IMR-90 (cell line): ENCODE measurements at regions not wholly inside any gene's neighbourhood (a gene's known extent, or its start where the extent isn't known, plus 50 kb on each side); places are given as distances from the start of the nearest gene placed in this dataset.

Experiments used
- ATAC-seq: fragments of 200-7000 bp; cut with Tn5 transposase; 2 replicates; pipeline ENCODE4 v1.9.1; 2020; ENCODE audit warnings: low read depth, mild to moderate bottlenecking, moderate library complexity
- BruUV-seq: library from RNA; stranded (reverse); fragments of 400-500 nt; replicated peaks from 2 replicates; lab custom pipeline; 2021; lab: Mats Ljungman, UMichigan
- CTCF ChIA-PET: fragments of 300-600 bp; formaldehyde crosslinking; extraction: SDS; loops from one replicate; lab custom pipeline; 2021; ENCODE audit warnings: antibody characterized with exemption; lab: Yijun Ruan, JAX
- POLR2A ChIA-PET: fragments of 300-600 bp; sonication (Branson Sonifier 250); formaldehyde crosslinking; loops from one replicate; lab custom pipeline; 2022; ENCODE audit warnings: antibody characterized with exemption; ENCODE audit not compliant: unreplicated experiment; lab: Charles Lee
- DNase-seq: peaks from one replicate; pipeline ENCODE4 v3.0.0; 2013
- H2AFZ ChIP-seq: replicated peaks from 2 replicates; pipeline ENCODE3; 2013; ENCODE audit warnings: low read length, mild to moderate bottlenecking; ENCODE audit not compliant: poor library complexity
- H2AK5ac ChIP-seq: 2 replicates; pipeline ENCODE4 v1.6.1; 2013; ENCODE audit warnings: low read depth, low read length, inconsistent platforms
- H2AK9ac ChIP-seq: replicated peaks from 2 replicates; pipeline ENCODE3; 2013; ENCODE audit warnings: mild to moderate bottlenecking, low read depth, low read length, moderate library complexity; ENCODE audit not compliant: poor library complexity
- H2BK120ac ChIP-seq: 2 replicates; pipeline ENCODE4 v1.6.1; 2013; ENCODE audit warnings: low read depth, low read length, inconsistent platforms
- H2BK15ac ChIP-seq: 3 replicates; pipeline ENCODE4 v1.6.1; 2013; ENCODE audit warnings: low read depth, low read length, inconsistent platforms
- H2BK20ac ChIP-seq: 2 replicates; pipeline ENCODE4 v1.6.1; 2013; ENCODE audit warnings: low read depth, mild to moderate bottlenecking, inconsistent platforms, low read length, moderate library complexity
- H2BK5ac ChIP-seq: 2 replicates; pipeline ENCODE4 v1.6.1; 2013; ENCODE audit warnings: mild to moderate bottlenecking, low read depth, low read length, inconsistent platforms; ENCODE audit not compliant: poor library complexity, severe bottlenecking
- H3K14ac ChIP-seq: replicated peaks from 2 replicates; pipeline ENCODE4 v1.6.1; 2013; ENCODE audit warnings: low read depth, low read length, inconsistent platforms
- H3K18ac ChIP-seq: 2 replicates; pipeline ENCODE4 v1.6.1; 2013; ENCODE audit warnings: low read depth, low read length, control low read depth
- H3K23ac ChIP-seq: 2 replicates; pipeline ENCODE4 v1.6.1; 2013; ENCODE audit warnings: low read depth, low read length, inconsistent platforms
- H3K27ac ChIP-seq: 2 replicates; pipeline ENCODE4 v1.5.1; 2013; ENCODE audit warnings: mild to moderate bottlenecking, control low read depth, low read length; ENCODE audit not compliant: insufficient read depth
- H3K27me3 ChIP-seq: 2 replicates; pipeline ENCODE4 v1.6.1; 2013; ENCODE audit warnings: low read length; ENCODE audit not compliant: control insufficient read depth, insufficient read depth
- H3K36me3 ChIP-seq: 2 replicates; pipeline ENCODE4 v1.6.1; 2013; ENCODE audit warnings: low read length, mixed read lengths; ENCODE audit not compliant: control insufficient read depth, insufficient read depth
- H3K4ac ChIP-seq: 2 replicates; pipeline ENCODE4 v1.6.1; 2013; ENCODE audit warnings: low read depth, low read length, inconsistent platforms
- H3K4me1 ChIP-seq: 2 replicates; pipeline ENCODE4 v1.6.1; 2013; ENCODE audit warnings: low read length, mixed read lengths; ENCODE audit not compliant: control insufficient read depth, insufficient read depth
- H3K4me2 ChIP-seq: 2 replicates; pipeline ENCODE4 v1.6.1; 2013; ENCODE audit warnings: low read depth, mild to moderate bottlenecking, control low read depth, low read length, moderate library complexity
- H3K4me3 ChIP-seq: 2 replicates; pipeline ENCODE4 v1.5.1; 2013; ENCODE audit warnings: low read depth, mild to moderate bottlenecking, control low read depth, low read length, moderate library complexity; ENCODE audit not compliant: insufficient read depth
- H3K56ac ChIP-seq: 2 replicates; pipeline ENCODE4 v1.6.1; 2013; ENCODE audit warnings: low read length, inconsistent platforms; ENCODE audit not compliant: insufficient read depth; ENCODE audit errors: extremely low read depth
- H3K79me1 ChIP-seq, 2 experiments: 2 replicates each; pipeline ENCODE4 v1.6.1; 2013; ENCODE audit warnings: low read length in 2 of 2, inconsistent platforms in 1 of 2, low read depth in 1 of 2
- H3K9ac ChIP-seq: 2 replicates; pipeline ENCODE4 v1.6.1; 2013; ENCODE audit warnings: low read depth, low read length, control low read depth
- H3K9me1 ChIP-seq: 2 replicates; pipeline ENCODE4 v1.6.1; 2013; ENCODE audit warnings: low read length, inconsistent platforms; ENCODE audit not compliant: insufficient read depth
- H3K9me3 ChIP-seq: 2 replicates; pipeline ENCODE4 v1.6.1; 2013; ENCODE audit warnings: low read length; ENCODE audit not compliant: control insufficient read depth, insufficient read depth
- H4K20me1 ChIP-seq: 2 replicates; pipeline ENCODE4 v1.6.1; 2013; ENCODE audit warnings: low read length, inconsistent platforms; ENCODE audit not compliant: insufficient read depth
- H4K5ac ChIP-seq: 2 replicates; pipeline ENCODE4 v1.6.1; 2013; ENCODE audit warnings: mild to moderate bottlenecking, low read depth, low read length, control low read depth
- H4K8ac ChIP-seq, 2 experiments: 2 replicates each; pipeline ENCODE4 v1.6.1; 2013; ENCODE audit warnings: low read depth in 2 of 2, low read length in 2 of 2, control low read depth in 1 of 2, inconsistent platforms in 1 of 2
- H4K91ac ChIP-seq: 2 replicates; pipeline ENCODE4 v1.6.1; 2013; ENCODE audit warnings: low read depth, low read length, inconsistent platforms; ENCODE audit not compliant: insufficient read depth
- BHLHE40 ChIP-seq: fragments of 150-350 bp; IDR thresholded peaks from 2 replicates; pipeline ENCODE4 v1.6.1; 2016; ENCODE audit warnings: mild to moderate bottlenecking, low read depth, low read length
- CEBPB ChIP-seq: IDR thresholded peaks from 2 replicates; pipeline ENCODE4 v1.6.1; 2012; ENCODE audit warnings: low read depth, low read length, improper control_type of control experiment
- CHD1 ChIP-seq: IDR thresholded peaks from 2 replicates; pipeline ENCODE4 v1.6.1; 2012; ENCODE audit warnings: low read depth, low read length, improper control_type of control experiment
- FOS ChIP-seq: fragments of 150-350 bp; IDR thresholded peaks from 2 replicates; pipeline ENCODE4 v1.6.1; 2016; ENCODE audit warnings: low read depth, low read length
- MAFK ChIP-seq: IDR thresholded peaks from 2 replicates; pipeline ENCODE4 v1.6.1; 2012; ENCODE audit warnings: low read depth, low read length, improper control_type of control experiment
- MAZ ChIP-seq: IDR thresholded peaks from 2 replicates; pipeline ENCODE4 v1.6.1; 2012; ENCODE audit warnings: low read depth, mild to moderate bottlenecking, low read length, improper control_type of control experiment, moderate library complexity, borderline replicate concordance
- NFE2L2 ChIP-seq: fragments of 150-350 bp; IDR thresholded peaks from 2 replicates; pipeline ENCODE4 v1.6.1; 2016; ENCODE audit warnings: low read depth, mild to moderate bottlenecking, low read length
- POLR2A ChIP-seq: IDR thresholded peaks from 2 replicates; pipeline ENCODE4 v1.6.1; 2012; ENCODE audit warnings: mild to moderate bottlenecking, low read depth, low read length
- RCOR1 ChIP-seq: IDR thresholded peaks from 2 replicates; pipeline ENCODE4 v1.6.1; 2012; ENCODE audit warnings: mild to moderate bottlenecking, low read length, improper control_type of control experiment; ENCODE audit not compliant: insufficient replicate concordance
- RFX5 ChIP-seq: IDR thresholded peaks from 2 replicates; pipeline ENCODE4 v1.8.0; 2012; ENCODE audit warnings: low read depth, mild to moderate bottlenecking, low read length, moderate library complexity
- SMC3 ChIP-seq: fragments of 150-350 bp; IDR thresholded peaks from 2 replicates; pipeline ENCODE4 v1.6.1; 2016; ENCODE audit warnings: low read depth, mild to moderate bottlenecking, antibody characterized with exemption, low read length, moderate library complexity
- WGBS, 2 experiments: methylation state at CpG; one replicate each; pipeline versions ENCODE4 v1.1.5 to v1.1.7; 2013; ENCODE audit warnings: missing lambda C conversion rate in 2 of 2; ENCODE audit not compliant: insufficient read length in 1 of 2; ENCODE audit errors: extremely low coverage in 2 of 2; 5-methylcytosine and 5-hydroxymethylcytosine counted together
- dilution Hi-C: fragments of 300-500 bp; cut with HindIII; formaldehyde crosslinking; loops from one replicate; pipeline ENCODE4 v1.14.3; 2018; ENCODE audit warnings: low sequenced_read_pairs; ENCODE audit not compliant: unreplicated experiment
- in situ Hi-C: fragments of 300-500 bp; cut with MboI; formaldehyde crosslinking; loops from 3 replicates; pipeline ENCODE4 v1.14.3; 2019; ENCODE audit warnings: low sequenced_read_pairs, inconsistent platforms, mixed read lengths
- intact Hi-C: fragments of 100-400 bp; cut with micrococcal nuclease; formaldehyde crosslinking; loops from 2 replicates; pipeline ENCODE4 v1.10.0; 2022
- TF ChIP-seq, protein P1 (sequence below): conservative IDR thresholded peaks from 2 replicates; pipeline ENCODE4 v1.5.1; 2012; ENCODE audit warnings: mild to moderate bottlenecking, low read depth, low read length, improper control_type of control experiment
- TF ChIP-seq, protein P2 (sequence below): fragments of 150-350 bp; IDR thresholded peaks from 2 replicates; pipeline ENCODE4 v1.6.1; 2016; ENCODE audit warnings: low read depth, mild to moderate bottlenecking, low read length, moderate library complexity, borderline replicate concordance

DNA sequence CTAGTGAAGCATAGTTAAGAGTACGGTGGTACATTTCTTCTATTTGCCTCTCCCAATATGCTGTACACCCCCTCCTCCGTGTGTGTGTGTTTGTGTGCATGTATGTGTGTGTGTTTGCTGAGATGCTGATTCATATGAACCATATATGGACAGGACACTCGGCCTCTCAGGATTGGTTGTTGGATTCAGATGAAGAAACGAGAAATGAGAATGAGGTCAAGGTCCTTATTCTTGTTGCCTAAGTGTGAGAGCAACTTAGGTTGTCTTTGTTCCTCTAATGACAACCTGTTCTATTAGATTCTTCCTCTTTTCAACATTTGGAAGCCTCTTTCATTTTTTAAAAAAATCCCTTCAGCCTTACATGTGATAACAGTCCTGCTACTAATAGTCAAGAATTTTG lies 1387.6 kb downstream of the STIM2 start:
- no peak overlapping the region for H3K23ac ChIP-seq
- H3K9me3 ChIP-seq: no peaks in the 10 kb centered on the region
- H3K27me3 ChIP-seq: no peaks in the 10 kb centered on the region
- intact Hi-C loops: no loop called here
- no peak overlapping the region for H3K14ac ChIP-seq
- H3K4ac ChIP-seq: no peak overlapping the region
- no peak overlapping the region for H3K56ac ChIP-seq
- H2AK9ac ChIP-seq: no peak overlapping the region
- ATAC-seq (no peak), DNase-seq (no peak)
- H4K91ac ChIP-seq: no peak overlapping the region
- H2BK5ac ChIP-seq: no peak overlapping the region
- in situ Hi-C loops: no loop called here
- H2AK5ac ChIP-seq: no peak overlapping the region
- no peak overlapping the region for H2BK15ac ChIP-seq
- no peak overlapping the region for H2BK120ac ChIP-seq
- no peak overlapping the region for H3K27ac ChIP-seq
- TF ChIP-seq, protein P1, sequence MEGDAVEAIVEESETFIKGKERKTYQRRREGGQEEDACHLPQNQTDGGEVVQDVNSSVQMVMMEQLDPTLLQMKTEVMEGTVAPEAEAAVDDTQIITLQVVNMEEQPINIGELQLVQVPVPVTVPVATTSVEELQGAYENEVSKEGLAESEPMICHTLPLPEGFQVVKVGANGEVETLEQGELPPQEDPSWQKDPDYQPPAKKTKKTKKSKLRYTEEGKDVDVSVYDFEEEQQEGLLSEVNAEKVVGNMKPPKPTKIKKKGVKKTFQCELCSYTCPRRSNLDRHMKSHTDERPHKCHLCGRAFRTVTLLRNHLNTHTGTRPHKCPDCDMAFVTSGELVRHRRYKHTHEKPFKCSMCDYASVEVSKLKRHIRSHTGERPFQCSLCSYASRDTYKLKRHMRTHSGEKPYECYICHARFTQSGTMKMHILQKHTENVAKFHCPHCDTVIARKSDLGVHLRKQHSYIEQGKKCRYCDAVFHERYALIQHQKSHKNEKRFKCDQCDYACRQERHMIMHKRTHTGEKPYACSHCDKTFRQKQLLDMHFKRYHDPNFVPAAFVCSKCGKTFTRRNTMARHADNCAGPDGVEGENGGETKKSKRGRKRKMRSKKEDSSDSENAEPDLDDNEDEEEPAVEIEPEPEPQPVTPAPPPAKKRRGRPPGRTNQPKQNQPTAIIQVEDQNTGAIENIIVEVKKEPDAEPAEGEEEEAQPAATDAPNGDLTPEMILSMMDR: no peak
- no peak for TF ChIP-seq RFX5
- no peak for TF ChIP-seq NFE2L2
- no peak for TF ChIP-seq BHLHE40
- TF ChIP-seq MAFK: no peak
- no peak for TF ChIP-seq CHD1
- TF ChIP-seq RCOR1: no peak
- no peak for TF ChIP-seq FOS
- TF ChIP-seq POLR2A: no peak
- no peak for TF ChIP-seq MAZ
- no peak for TF ChIP-seq SMC3
- TF ChIP-seq CEBPB: no peak
- TF ChIP-seq, protein P2, sequence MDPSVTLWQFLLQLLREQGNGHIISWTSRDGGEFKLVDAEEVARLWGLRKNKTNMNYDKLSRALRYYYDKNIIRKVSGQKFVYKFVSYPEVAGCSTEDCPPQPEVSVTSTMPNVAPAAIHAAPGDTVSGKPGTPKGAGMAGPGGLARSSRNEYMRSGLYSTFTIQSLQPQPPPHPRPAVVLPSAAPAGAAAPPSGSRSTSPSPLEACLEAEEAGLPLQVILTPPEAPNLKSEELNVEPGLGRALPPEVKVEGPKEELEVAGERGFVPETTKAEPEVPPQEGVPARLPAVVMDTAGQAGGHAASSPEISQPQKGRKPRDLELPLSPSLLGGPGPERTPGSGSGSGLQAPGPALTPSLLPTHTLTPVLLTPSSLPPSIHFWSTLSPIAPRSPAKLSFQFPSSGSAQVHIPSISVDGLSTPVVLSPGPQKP: no peak
- no peak overlapping the region for H4K5ac ChIP-seq
- no peak overlapping the region for H2BK20ac ChIP-seq
- no peak overlapping the region for H3K9ac ChIP-seq
- H3K4me2 ChIP-seq: no peak overlapping the region
- no peaks in the 10 kb centered on the region for H3K79me1 ChIP-seq
- H3K36me3 ChIP-seq: no peaks in the 10 kb centered on the region
- ChIA-PET POLR2A (no interaction called here), CTCF (no interaction called here)
- no TSS peak for BruUV-seq
- H3K4me1 ChIP-seq: no peaks in the 10 kb centered on the region
- no peak overlapping the region for H2AFZ ChIP-seq
- H3K18ac ChIP-seq: no peak overlapping the region
- no peak overlapping the region for H4K8ac ChIP-seq
- dilution Hi-C loops: no loop called here
- no peaks in the 10 kb centered on the region for H3K9me1 ChIP-seq
- no peak overlapping the region for H3K4me3 ChIP-seq
- no CpG with 5 or more reads among the region's 4 CpGs for WGBS, 2 experiments
- no peaks in the 10 kb centered on the region for H4K20me1 ChIP-seq
